ENCODE measurements at regions not wholly inside any gene's neighbourhood (a gene's known extent, or its start where the extent isn't known, plus 50 kb on each side); places are given as distances from the start of the nearest gene placed in this dataset.

DNA sequence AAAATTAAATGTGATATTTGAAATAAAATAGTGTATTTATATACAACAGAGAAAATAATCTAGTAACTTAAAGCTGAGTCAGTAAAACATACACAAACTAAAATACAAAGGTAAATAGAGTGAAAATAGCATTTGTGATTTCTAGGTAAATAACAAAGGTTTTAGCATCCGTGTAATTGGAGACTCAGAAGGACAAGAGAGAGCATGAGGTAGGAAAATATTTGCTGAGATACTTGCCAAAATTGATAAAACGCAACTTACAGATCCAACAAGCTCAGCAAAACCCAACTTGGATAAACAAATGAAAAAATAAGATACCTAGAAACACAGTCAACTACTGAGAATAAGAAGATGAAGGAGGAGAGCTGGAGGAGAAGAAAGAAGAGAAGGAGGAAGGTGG is 634.7 kb upstream of the CCDC179 start:
- no peak overlapping the region for H2AFZ ChIP-seq (ENCODE audit: low read depth, low read length)
- no peaks in the 10 kb centered on the region for H3K36me3 ChIP-seq (ENCODE audit: control insufficient read depth in 1 of 2, insufficient read depth in 2 of 2, low read depth in 1 of 2, low read length in 2 of 2)
- H3K4me1 ChIP-seq (ENCODE audit: control insufficient read depth, insufficient read depth, low read depth, low read length) = no peaks in the 10 kb centered on the region
- H4K8ac ChIP-seq (ENCODE audit: low read length) = no peak overlapping the region
- H3K9ac ChIP-seq (ENCODE audit: low read length) = no peak overlapping the region
- H3K79me1 ChIP-seq (replicated peaks; ENCODE audit: low read length, poor library complexity, severe bottlenecking) = no peaks in the 10 kb centered on the region
- no peak overlapping the region for H2BK120ac ChIP-seq (ENCODE audit: low read depth, low read length)
- WGBS = 43% methylated on average over 1 of the region's 2 CpGs
- H3K4ac ChIP-seq (ENCODE audit: low read depth in 1 of 2, low read length in 2 of 2) = no peak overlapping the region
- H3K23ac ChIP-seq (ENCODE audit: low read length in 2 of 2) = no peak overlapping the region
- no peaks in the 10 kb centered on the region for H3K27me3 ChIP-seq (ENCODE audit: control insufficient read depth in 1 of 2, insufficient read depth in 1 of 2, low read length in 2 of 2)
- no peak for DNase-seq
- H2BK15ac ChIP-seq (ENCODE audit: low read depth, poor library complexity, severe bottlenecking) = no peak overlapping the region
- H2BK12ac ChIP-seq (ENCODE audit: low read length in 2 of 2) = no peak overlapping the region
- H3K9me3 ChIP-seq (ENCODE audit: control insufficient read depth, low read length) = no peaks in the 10 kb centered on the region
- H3K27ac ChIP-seq (ENCODE audit: low read length, poor library complexity, severe bottlenecking) = no peak overlapping the region
- no peak overlapping the region for H3K14ac ChIP-seq (ENCODE audit: low read length in 2 of 2)
- H2BK5ac ChIP-seq (ENCODE audit: low read depth, low read length, poor library complexity, severe bottlenecking) = no peak overlapping the region
- H4K91ac ChIP-seq (ENCODE audit: low read length) = no peak overlapping the region
- H3K4me2 ChIP-seq (ENCODE audit: low read length, poor library complexity, severe bottlenecking) = no peak overlapping the region
- H2AK5ac ChIP-seq (ENCODE audit: low read length, severe bottlenecking) = no peak overlapping the region
- no peak overlapping the region for H3K4me3 ChIP-seq (ENCODE audit: insufficient read depth in 1 of 2, low read depth in 1 of 2, low read length in 2 of 2)
- no peak overlapping the region for H3K18ac ChIP-seq (ENCODE audit: low read depth in 1 of 2, low read length in 2 of 2)

DNA sequence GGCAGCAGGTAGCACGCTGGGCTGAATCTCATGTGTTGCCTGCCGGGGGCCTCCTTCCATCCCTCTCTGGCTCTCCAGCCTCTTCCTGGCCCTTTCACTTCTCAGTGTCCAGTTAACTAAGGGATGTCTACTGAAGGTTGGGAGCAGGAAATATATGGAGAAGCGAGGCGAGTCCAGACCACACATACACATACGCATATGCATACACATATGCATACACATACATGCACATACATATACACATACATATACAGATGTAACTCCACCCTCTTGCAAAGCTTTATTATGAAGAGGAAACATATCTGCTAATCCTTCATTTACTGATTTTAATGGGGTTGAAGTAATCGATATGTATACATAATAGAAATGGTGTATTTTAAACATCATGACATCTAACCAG is 636.1 kb upstream of the CCDC179 start:
- Histone ChIP-seq H2BK15ac (ENCODE audit: low read depth, poor library complexity, severe bottlenecking) (no peak overlapping the region), H3K27me3 (ENCODE audit: control insufficient read depth in 1 of 2, insufficient read depth in 1 of 2, low read length in 2 of 2) (no peaks in the 10 kb centered on the region), H3K4me2 (ENCODE audit: low read length, poor library complexity, severe bottlenecking) (no peak overlapping the region), H2BK120ac (ENCODE audit: low read depth, low read length) (no peak overlapping the region), H3K23ac (ENCODE audit: low read length in 2 of 2) (no peak overlapping the region), H3K4ac (ENCODE audit: low read depth in 1 of 2, low read length in 2 of 2) (no peak overlapping the region), H4K91ac (ENCODE audit: low read length) (no peak overlapping the region), H2AFZ (ENCODE audit: low read depth, low read length) (no peak overlapping the region), H4K8ac (ENCODE audit: low read length) (no peak overlapping the region), H2BK5ac (ENCODE audit: low read depth, low read length, poor library complexity, severe bottlenecking) (no peak overlapping the region), H2AK5ac (ENCODE audit: low read length, severe bottlenecking) (no peak overlapping the region), H3K9me3 (ENCODE audit: control insufficient read depth, low read length) (no peaks in the 10 kb centered on the region), H3K18ac (ENCODE audit: low read depth in 1 of 2, low read length in 2 of 2) (no peak overlapping the region), H3K4me1 (ENCODE audit: control insufficient read depth, insufficient read depth, low read depth, low read length) (no peaks in the 10 kb centered on the region), H2BK12ac (ENCODE audit: low read length in 2 of 2) (no peak overlapping the region), H3K36me3 (ENCODE audit: control insufficient read depth in 1 of 2, insufficient read depth in 2 of 2, low read depth in 1 of 2, low read length in 2 of 2) (no peaks in the 10 kb centered on the region), H3K4me3 (ENCODE audit: insufficient read depth in 1 of 2, low read depth in 1 of 2, low read length in 2 of 2) (no peak overlapping the region), H3K79me1 (replicated peaks; ENCODE audit: low read length, poor library complexity, severe bottlenecking) (no peaks in the 10 kb centered on the region), H3K14ac (ENCODE audit: low read length in 2 of 2) (no peak overlapping the region), H3K9ac (ENCODE audit: low read length) (no peak overlapping the region), H3K27ac (ENCODE audit: low read length, poor library complexity, severe bottlenecking) (no peak overlapping the region)
- WGBS = 95% methylated on average over 4 of the region's 6 CpGs
- DNase-seq = no peak

DNA sequence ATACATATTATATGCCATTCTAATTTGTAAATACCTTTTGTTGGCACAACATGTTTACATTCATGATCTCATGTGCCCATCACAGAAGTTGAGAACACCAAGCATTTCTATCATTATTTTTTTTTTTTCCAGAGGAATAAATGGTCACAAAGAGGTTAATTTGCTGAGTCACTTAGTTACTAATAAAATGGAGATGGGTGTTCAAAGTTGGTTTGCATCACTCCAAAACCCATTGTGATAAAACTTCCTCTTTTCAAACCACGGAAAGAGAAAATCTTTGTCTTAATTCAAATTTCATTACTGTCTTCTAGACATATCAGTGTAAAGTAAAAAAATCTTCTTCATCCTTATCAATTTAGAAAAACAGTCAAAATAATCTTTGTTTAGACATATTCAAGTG is 636.8 kb upstream of the CCDC179 start:
- Histone ChIP-seq H4K8ac (ENCODE audit: low read length) (no peak overlapping the region), H3K27ac (ENCODE audit: low read length, poor library complexity, severe bottlenecking) (no peak overlapping the region), H2AFZ (ENCODE audit: low read depth, low read length) (no peak overlapping the region), H3K23ac (ENCODE audit: low read length in 2 of 2) (no peak overlapping the region), H3K9me3 (ENCODE audit: control insufficient read depth, low read length) (no peaks in the 10 kb centered on the region), H2BK15ac (ENCODE audit: low read depth, poor library complexity, severe bottlenecking) (no peak overlapping the region), H3K27me3 (ENCODE audit: control insufficient read depth in 1 of 2, insufficient read depth in 1 of 2, low read length in 2 of 2) (no peaks in the 10 kb centered on the region), H3K79me1 (replicated peaks; ENCODE audit: low read length, poor library complexity, severe bottlenecking) (no peaks in the 10 kb centered on the region), H4K91ac (ENCODE audit: low read length) (no peak overlapping the region), H2BK12ac (ENCODE audit: low read length in 2 of 2) (no peak overlapping the region), H2AK5ac (ENCODE audit: low read length, severe bottlenecking) (no peak overlapping the region), H3K4me2 (ENCODE audit: low read length, poor library complexity, severe bottlenecking) (no peak overlapping the region), H3K36me3 (ENCODE audit: control insufficient read depth in 1 of 2, insufficient read depth in 2 of 2, low read depth in 1 of 2, low read length in 2 of 2) (no peaks in the 10 kb centered on the region), H3K9ac (ENCODE audit: low read length) (no peak overlapping the region), H3K4me3 (ENCODE audit: insufficient read depth in 1 of 2, low read depth in 1 of 2, low read length in 2 of 2) (no peak overlapping the region), H3K4me1 (ENCODE audit: control insufficient read depth, insufficient read depth, low read depth, low read length) (no peaks in the 10 kb centered on the region), H2BK5ac (ENCODE audit: low read depth, low read length, poor library complexity, severe bottlenecking) (no peak overlapping the region), H3K14ac (ENCODE audit: low read length in 2 of 2) (no peak overlapping the region), H3K18ac (ENCODE audit: low read depth in 1 of 2, low read length in 2 of 2) (no peak overlapping the region), H2BK120ac (ENCODE audit: low read depth, low read length) (no peak overlapping the region), H3K4ac (ENCODE audit: low read depth in 1 of 2, low read length in 2 of 2) (no peak overlapping the region)
- DNase-seq = no peak
- no CpG with 5 or more reads among the region's 1 CpG for WGBS

DNA sequence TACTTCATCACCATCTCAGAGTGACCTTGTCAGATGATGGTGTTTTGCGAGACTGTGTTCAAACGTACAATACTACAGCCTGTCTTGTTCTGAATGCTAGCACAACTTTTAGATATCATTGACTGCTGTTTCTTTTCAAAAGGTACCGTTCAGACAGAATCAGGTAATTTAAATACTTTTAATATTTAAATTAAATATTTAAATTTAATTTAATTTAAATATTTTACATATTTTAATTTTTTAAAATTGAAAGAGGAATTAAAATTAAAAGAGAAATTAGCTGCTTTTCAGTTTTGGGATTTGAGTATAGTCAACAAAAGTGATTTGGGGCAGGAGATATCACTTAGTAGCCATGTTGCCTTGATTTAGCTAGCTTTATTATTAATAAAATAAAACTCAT is 642.1 kb upstream of the CCDC179 start:
- no peak overlapping the region for H2AK5ac ChIP-seq (ENCODE audit: low read length, severe bottlenecking)
- H2AFZ ChIP-seq (ENCODE audit: low read depth, low read length) = no peak overlapping the region
- no peak for DNase-seq
- no peaks in the 10 kb centered on the region for H3K4me1 ChIP-seq (ENCODE audit: control insufficient read depth, insufficient read depth, low read depth, low read length)
- no peak overlapping the region for H3K4me2 ChIP-seq (ENCODE audit: low read length, poor library complexity, severe bottlenecking)
- H2BK5ac ChIP-seq (ENCODE audit: low read depth, low read length, poor library complexity, severe bottlenecking) = no peak overlapping the region
- H3K9me3 ChIP-seq (ENCODE audit: control insufficient read depth, low read length) = no peaks in the 10 kb centered on the region
- H3K4ac ChIP-seq (ENCODE audit: low read depth in 1 of 2, low read length in 2 of 2) = no peak overlapping the region
- H3K14ac ChIP-seq (ENCODE audit: low read length in 2 of 2) = no peak overlapping the region
- H4K91ac ChIP-seq (ENCODE audit: low read length) = no peak overlapping the region
- no peaks in the 10 kb centered on the region for H3K79me1 ChIP-seq (replicated peaks; ENCODE audit: low read length, poor library complexity, severe bottlenecking)
- H3K27me3 ChIP-seq (ENCODE audit: control insufficient read depth in 1 of 2, insufficient read depth in 1 of 2, low read length in 2 of 2) = peaks cover 0 to 1% of the 10 kb centered on the region in 2 experiments
- no peak overlapping the region for H3K23ac ChIP-seq (ENCODE audit: low read length in 2 of 2)
- H3K9ac ChIP-seq (ENCODE audit: low read length) = no peak overlapping the region
- no peak overlapping the region for H4K8ac ChIP-seq (ENCODE audit: low read length)
- no peaks in the 10 kb centered on the region for H3K36me3 ChIP-seq (ENCODE audit: control insufficient read depth in 1 of 2, insufficient read depth in 2 of 2, low read depth in 1 of 2, low read length in 2 of 2)
- H3K27ac ChIP-seq (ENCODE audit: low read length, poor library complexity, severe bottlenecking) = no peak overlapping the region
- H2BK12ac ChIP-seq (ENCODE audit: low read length in 2 of 2) = no peak overlapping the region
- WGBS = 95% methylated on average over 2 of the region's 3 CpGs
- H3K18ac ChIP-seq (ENCODE audit: low read depth in 1 of 2, low read length in 2 of 2) = no peak overlapping the region
- H2BK15ac ChIP-seq (ENCODE audit: low read depth, poor library complexity, severe bottlenecking) = no peak overlapping the region
- no peak overlapping the region for H3K4me3 ChIP-seq (ENCODE audit: insufficient read depth in 1 of 2, low read depth in 1 of 2, low read length in 2 of 2)
- no peak overlapping the region for H2BK120ac ChIP-seq (ENCODE audit: low read depth, low read length)
